ENCODE measurements at regions not wholly inside any gene's neighbourhood (a gene's known extent, or its start where the extent isn't known, plus 50 kb on each side); places are given as distances from the start of the nearest gene placed in this dataset.

DNA sequence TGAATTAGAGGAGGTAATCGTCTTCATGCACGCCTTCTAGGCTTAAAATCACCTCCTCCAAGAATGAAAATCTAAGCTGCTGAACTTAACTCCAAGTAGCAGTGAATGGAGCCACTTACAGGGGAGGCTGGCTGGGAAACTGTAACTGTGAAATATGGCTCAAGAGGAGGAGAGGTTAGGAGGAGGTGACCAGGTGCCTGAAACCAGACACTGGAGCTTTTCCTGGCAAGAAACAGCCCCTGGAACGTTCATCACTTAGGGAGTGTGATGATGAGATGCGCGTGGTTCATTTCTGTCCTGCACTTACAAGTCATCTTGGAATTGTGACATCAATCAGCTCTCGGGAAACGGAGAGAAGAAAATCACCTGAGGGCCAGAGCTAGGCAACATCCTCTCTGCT is 62.3 kb upstream of the TMEM132C start:
- Histone ChIP-seq H3K4me2 (ENCODE audit: insufficient read depth, insufficient read length, low read length) (no peak overlapping the region), H2BK120ac (ENCODE audit: low read depth, low read length, poor library complexity, severe bottlenecking) (no peak overlapping the region), H3K18ac (ENCODE audit: insufficient read length, low read depth, low read length) (no peak overlapping the region), H2AK5ac (ENCODE audit: insufficient read length, low read length) (no peak overlapping the region), H3K27ac (ENCODE audit: insufficient read length, low read depth, low read length) (no peak overlapping the region), H4K91ac (ENCODE audit: insufficient read length, low read depth, low read length) (no peak overlapping the region), H2BK12ac (ENCODE audit: insufficient read length, low read depth, low read length) (no peak overlapping the region), H3K9ac (ENCODE audit: extremely low read depth, insufficient read length, low read length) (no peak overlapping the region), H3K4ac (ENCODE audit: low read depth, low read length) (no peak overlapping the region), H2AFZ (ENCODE audit: low read length) (no peak overlapping the region), H3K56ac (ENCODE audit: insufficient read length, low read depth, low read length) (no peak overlapping the region), H2BK15ac (ENCODE audit: low read depth, low read length) (no peak overlapping the region), H3K9me3 (ENCODE audit: control insufficient read depth, low read depth, low read length) (peaks cover 5% of the 10 kb centered on the region), H3K23ac (ENCODE audit: insufficient read length, low read depth, low read length) (no peak overlapping the region), H3K79me2 (ENCODE audit: insufficient read depth, low read length) (no peaks in the 10 kb centered on the region; the same call in 1 of the 2 replicates), H3T11ph (ENCODE audit: low read length) (no peak overlapping the region), H2BK20ac (ENCODE audit: low read depth, low read length, poor library complexity, severe bottlenecking) (no peak overlapping the region), H3K14ac (ENCODE audit: insufficient read depth, low read length) (no peak overlapping the region), H3K23me2 (ENCODE audit: insufficient read length, low read depth, low read length, poor library complexity, severe bottlenecking) (no peaks in the 10 kb centered on the region), H4K20me1 (ENCODE audit: control insufficient read depth, insufficient read depth, insufficient read length) (no peaks in the 10 kb centered on the region), H3K4me1 (ENCODE audit: insufficient read depth, low read length) (no peaks in the 10 kb centered on the region), H2BK5ac (ENCODE audit: insufficient read length, low read length) (no peak overlapping the region), H4K5ac (ENCODE audit: insufficient read length, low read depth, low read length) (no peak overlapping the region), H4K8ac (replicated peaks; ENCODE audit: insufficient read length, low read depth, low read length) (no peak overlapping the region), H3K27me3 (ENCODE audit: insufficient read depth, low read length) (no peaks in the 10 kb centered on the region), H3K79me1 (ENCODE audit: insufficient read depth, low read depth, low read length, poor library complexity, severe bottlenecking) (no peaks in the 10 kb centered on the region)
- TF ChIP-seq, protein P1, sequence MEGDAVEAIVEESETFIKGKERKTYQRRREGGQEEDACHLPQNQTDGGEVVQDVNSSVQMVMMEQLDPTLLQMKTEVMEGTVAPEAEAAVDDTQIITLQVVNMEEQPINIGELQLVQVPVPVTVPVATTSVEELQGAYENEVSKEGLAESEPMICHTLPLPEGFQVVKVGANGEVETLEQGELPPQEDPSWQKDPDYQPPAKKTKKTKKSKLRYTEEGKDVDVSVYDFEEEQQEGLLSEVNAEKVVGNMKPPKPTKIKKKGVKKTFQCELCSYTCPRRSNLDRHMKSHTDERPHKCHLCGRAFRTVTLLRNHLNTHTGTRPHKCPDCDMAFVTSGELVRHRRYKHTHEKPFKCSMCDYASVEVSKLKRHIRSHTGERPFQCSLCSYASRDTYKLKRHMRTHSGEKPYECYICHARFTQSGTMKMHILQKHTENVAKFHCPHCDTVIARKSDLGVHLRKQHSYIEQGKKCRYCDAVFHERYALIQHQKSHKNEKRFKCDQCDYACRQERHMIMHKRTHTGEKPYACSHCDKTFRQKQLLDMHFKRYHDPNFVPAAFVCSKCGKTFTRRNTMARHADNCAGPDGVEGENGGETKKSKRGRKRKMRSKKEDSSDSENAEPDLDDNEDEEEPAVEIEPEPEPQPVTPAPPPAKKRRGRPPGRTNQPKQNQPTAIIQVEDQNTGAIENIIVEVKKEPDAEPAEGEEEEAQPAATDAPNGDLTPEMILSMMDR (conservative IDR thresholded peaks at IDR 0.05), result no peak
- Mint-ChIP-seq H3K4me1 (no peaks in the 10 kb centered on the region), H3K27me3 (ENCODE audit: low read depth) (peaks cover 11% of the 10 kb centered on the region), H3K27ac (no peak overlapping the region), H3K9me3 (peaks cover 13 to 32% of the 10 kb centered on the region in 2 experiments), H3K36me3 (ENCODE audit: insufficient read depth in 1 of 3, low read depth in 3 of 3) (peaks cover 2 to 12% (median 3%) of the 10 kb centered on the region in 3 experiments; a peak in 5 of 7 replicates), H3K4me3 (no peak overlapping the region)
- DNase-seq, result no peak
- no CpG with 5 or more reads among the region's 7 CpGs for WGBS (ENCODE audit: extremely low coverage, insufficient read length, low lambda C conversion rate)

All from H9 (cell line).